NCI-H82 treated with DMSO at 0.1 percent for 48 hours (cell line): ENCODE measurements at regions not wholly inside any gene's neighbourhood (a gene's known extent, or its start where the extent isn't known, plus 50 kb on each side); places are given as distances from the start of the nearest gene placed in this dataset.
A peak's percentile ranks its signal among the peaks of the same experiment; 100 is the strongest.

ENCODE experiments used
- DNase-seq: peaks from one replicate; lab custom pipeline; 2025; ENCODE audit not compliant: unreplicated experiment; lab: John Stamatoyannopoulos, UW

- DNase-seq = no peak
Measured at GRCh38 chr11:115922876-115923275, 418.7 kb upstream of the CADM1 start.

- DNase-seq = no peak
Measured at GRCh38 chr11:115921986-115922385, 417.8 kb upstream of the CADM1 start.

GRCh38 chr11:115921540-115921939 is 417.3 kb upstream of the CADM1 start:
- DNase-seq = no peak

DNA sequence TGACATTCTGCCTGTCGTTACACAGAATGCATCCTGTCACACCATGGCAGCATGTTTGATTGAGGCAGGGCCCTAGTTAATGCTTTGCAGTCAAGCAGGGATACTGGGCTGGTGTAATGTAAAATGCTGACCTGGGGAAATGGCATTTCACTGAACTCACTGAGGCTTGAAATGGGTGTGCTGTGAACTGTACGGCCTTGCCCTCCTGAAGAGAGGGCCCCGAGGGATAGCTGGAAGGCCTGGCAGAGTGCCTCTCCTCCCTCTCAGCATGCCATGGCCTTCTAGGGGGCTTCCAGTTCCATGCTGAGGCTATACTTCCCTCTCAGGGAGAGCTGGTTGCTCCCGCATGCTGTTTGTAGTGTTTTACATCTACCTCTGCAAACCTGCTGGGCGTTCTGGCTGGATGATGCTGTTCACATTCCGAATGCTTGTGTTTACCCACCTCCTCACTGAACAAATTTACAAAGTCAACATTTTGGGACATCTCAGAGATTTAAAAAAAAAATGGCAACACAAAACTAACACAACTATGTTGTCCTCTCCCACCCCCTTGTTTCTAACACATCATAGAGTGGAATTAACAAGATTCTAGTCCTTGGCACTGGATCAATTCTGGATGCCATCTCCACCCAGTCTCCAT is 416.7 kb upstream of the CADM1 start:
- DNase-seq = no peak

DNA sequence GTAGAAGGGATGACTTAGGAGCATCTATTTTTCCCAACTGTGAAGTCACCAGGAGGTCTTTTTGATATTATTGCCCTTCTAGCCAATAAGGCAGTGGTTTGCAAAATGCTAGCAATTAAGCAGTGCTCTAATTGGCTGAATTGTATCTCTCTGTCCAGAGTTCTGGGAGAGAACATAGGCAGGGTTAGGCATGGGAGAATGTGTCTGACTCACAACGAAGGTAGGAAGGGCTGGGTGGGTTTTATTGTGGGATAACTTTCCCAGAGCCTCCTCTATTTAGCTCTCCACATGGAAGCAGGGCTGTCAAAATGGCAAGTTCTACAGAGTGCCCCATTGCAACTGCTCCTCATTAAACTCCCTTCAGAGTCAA is 415.9 kb upstream of the CADM1 start:
- no peak for DNase-seq

GRCh38 chr11:115919341-115920091 is 415.3 kb upstream of the CADM1 start:
- DNase-seq = no peak

GRCh38 chr11:115918576-115918975 is 414.4 kb upstream of the CADM1 start:
- no peak for DNase-seq

GRCh38 chr11:115916608-115917007 is 412.4 kb upstream of the CADM1 start:
- DNase-seq = no peak

DNA sequence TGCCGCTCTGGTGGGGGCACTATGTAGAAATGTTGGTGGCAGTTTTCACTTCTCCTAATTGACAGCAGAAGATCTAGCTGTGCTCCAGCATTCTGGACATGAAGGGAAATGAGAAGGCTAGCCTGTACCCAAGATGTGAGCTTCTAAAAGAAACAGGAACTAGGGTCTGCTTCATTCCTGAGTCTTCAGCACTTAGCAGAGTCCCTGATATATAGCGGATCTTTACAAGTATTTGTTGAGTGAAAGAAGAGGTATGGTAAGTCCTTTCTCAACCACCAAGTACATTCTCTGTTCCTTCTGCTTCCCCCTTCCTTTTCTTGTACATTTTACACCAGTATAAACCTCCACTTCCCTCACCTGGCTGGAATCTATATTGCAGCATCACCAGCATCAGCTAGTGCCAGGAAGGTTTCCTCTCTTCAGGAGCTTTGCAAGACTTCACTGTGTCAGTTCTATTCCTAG is 408.3 kb upstream of the CADM1 start:
- DNase-seq = no peak

- no peak for DNase-seq
Measured at GRCh38 chr11:115911613-115912346, 407.6 kb upstream of the CADM1 start.

- no peak for DNase-seq
Measured at GRCh38 chr11:115910379-115910778, 406.2 kb upstream of the CADM1 start.

DNA sequence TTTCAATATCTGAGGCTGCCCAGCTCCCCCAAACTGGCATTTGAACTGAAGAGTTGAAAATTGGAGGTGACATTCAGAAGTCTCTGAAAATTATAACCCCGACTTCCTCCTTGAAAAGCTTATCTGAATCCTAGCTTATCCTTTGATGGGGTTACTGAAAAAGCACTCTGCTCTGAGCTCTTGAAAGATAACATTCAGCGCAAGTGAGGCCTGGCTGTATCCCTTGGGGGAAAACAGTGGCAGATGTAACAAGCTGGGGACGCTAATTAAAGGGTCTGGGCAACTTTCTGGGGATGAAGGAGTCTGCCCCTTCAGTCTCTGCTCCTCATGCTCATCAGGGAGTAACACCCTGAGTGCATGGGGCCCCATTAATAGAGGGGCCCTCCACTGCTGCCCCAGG is 402.0 kb upstream of the CADM1 start:
- peak; percentile 84 for DNase-seq

GRCh38 chr11:115905341-115906000 is 401.3 kb upstream of the CADM1 start:
- DNase-seq = no peak

DNA sequence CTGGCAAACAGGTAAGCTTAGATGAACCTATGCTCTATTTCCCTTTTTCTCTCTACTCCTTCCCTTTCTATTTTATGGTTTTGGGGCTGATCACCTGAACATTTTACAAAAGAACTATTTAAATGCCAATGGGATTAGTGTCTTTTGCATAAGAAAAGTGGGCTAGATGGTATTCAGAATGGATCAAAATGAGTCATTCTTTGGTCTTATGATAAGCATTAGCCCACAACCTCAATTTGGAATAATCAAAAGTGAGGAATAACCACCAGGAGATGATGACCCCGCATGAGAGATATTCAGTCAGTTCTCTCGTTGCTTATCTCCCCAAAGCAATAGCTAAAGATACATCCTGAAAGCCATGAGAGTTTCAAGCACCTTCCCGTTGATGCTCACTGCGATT is 399.0 kb upstream of the CADM1 start:
- no peak for DNase-seq

DNA sequence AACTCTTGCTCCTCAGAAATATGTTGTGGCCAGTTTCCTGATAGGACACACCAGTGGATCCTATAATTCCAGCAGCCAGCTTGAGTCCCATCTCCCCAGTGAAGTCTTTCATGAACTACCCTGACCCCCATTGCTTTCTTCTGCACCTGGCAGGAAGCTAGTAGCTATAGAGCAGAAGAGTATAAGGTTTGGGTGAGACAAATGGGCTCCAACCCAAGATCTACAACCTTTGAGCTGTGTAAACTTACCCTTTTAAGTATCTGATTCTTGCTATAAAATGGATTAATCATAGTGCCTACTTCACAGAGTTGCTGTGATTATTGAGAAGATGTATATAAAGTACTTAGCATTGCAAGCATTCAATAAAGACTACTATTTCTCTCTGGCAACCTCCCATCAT is 396.9 kb upstream of the CADM1 start:
- DNase-seq = no peak

GRCh38 chr11:115900111-115900510 is 395.9 kb upstream of the CADM1 start:
- no peak for DNase-seq

GRCh38 chr11:115897707-115898106 is 393.5 kb upstream of the CADM1 start:
- no peak for DNase-seq

DNA sequence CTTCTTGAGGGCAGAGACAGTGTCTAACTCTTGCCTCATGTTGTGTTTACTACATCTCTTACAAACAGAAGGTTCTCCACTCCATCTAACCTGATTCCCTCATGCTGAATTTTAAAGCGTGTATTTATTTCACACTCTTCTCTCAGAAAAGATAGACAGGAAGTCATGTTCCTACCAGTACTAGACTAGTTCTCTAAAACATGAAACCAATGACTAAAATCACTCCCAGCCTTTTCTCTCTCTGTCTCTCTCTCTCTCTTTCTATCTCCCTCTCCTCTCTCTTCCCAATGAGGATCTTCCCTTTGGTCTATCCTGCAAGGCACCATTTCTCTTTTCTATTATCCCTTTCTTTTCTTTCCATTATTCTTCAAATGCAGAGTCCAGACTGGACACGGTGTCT is 391.9 kb upstream of the CADM1 start:
- no peak for DNase-seq

GRCh38 chr11:115895594-115895993 is 391.4 kb upstream of the CADM1 start:
- DNase-seq = no peak

- no peak for DNase-seq
Measured at GRCh38 chr11:115894176-115894575, 390.0 kb upstream of the CADM1 start.

GRCh38 chr11:115893461-115894099 is 389.4 kb upstream of the CADM1 start:
- DNase-seq = no peak
